H1 (cell line): ENCODE measurements at regions not wholly inside any gene's neighbourhood (a gene's known extent, or its start where the extent isn't known, plus 50 kb on each side); places are given as distances from the start of the nearest gene placed in this dataset.

Experiments used
- CHD2 ChIP-seq: IDR thresholded peaks from 2 replicates; pipeline ENCODE4 v1.6.1; 2012; ENCODE audit warnings: low read length, improper control_type of control experiment
- EP300 ChIP-seq, 2 experiments: IDR thresholded peaks; 1 replicate in 1 of 2; 2 replicates in 1 of 2; pipeline ENCODE4 v1.6.1; 2011 to 2012; ENCODE audit warnings: low read depth in 2 of 2, low read length in 2 of 2, mild to moderate bottlenecking in 2 of 2, borderline replicate concordance in 1 of 2, inconsistent platforms in 1 of 2, moderate library complexity in 1 of 2
- GTF2F1 ChIP-seq: IDR thresholded peaks from 2 replicates; pipeline ENCODE4 v1.6.1; 2012; ENCODE audit warnings: low read depth, low read length, improper control_type of control experiment, borderline replicate concordance
- KDM1A ChIP-seq: fragments of 200-600, 300-600 bp; sonication (generic); IDR thresholded peaks from 2 replicates; pipeline ENCODE4 v1.7.1; 2016; ENCODE audit warnings: mild to moderate bottlenecking, low read length, borderline replicate concordance
- NANOG ChIP-seq: IDR thresholded peaks from 2 replicates; pipeline ENCODE4 v1.6.1; 2011; ENCODE audit warnings: low read length, low read depth, mild to moderate bottlenecking, inconsistent platforms; ENCODE audit not compliant: insufficient read depth, poor library complexity, severe bottlenecking
- POLR2AphosphoS5 ChIP-seq: IDR thresholded peaks from 2 replicates; pipeline ENCODE4 v1.6.1; 2011; ENCODE audit warnings: low read depth, low read length
- SAP30 ChIP-seq: fragments of 300-600 bp; sonication (generic); IDR thresholded peaks from 2 replicates; pipeline ENCODE4 v1.7.1; 2012; ENCODE audit warnings: low read length, moderate library complexity, mild to moderate bottlenecking, inconsistent platforms; ENCODE audit not compliant: insufficient read depth, insufficient replicate concordance
- TEAD4 ChIP-seq: IDR thresholded peaks from 2 replicates; pipeline ENCODE4 v1.6.1; 2012; ENCODE audit warnings: low read depth, low read length, inconsistent platforms, mixed read lengths
- TF ChIP-seq, protein P1 (sequence below): fragments of 300-600 bp; sonication (generic); IDR thresholded peaks from 2 replicates; pipeline ENCODE4 v1.7.1; 2012; ENCODE audit warnings: low read length, moderate library complexity, mild to moderate bottlenecking, inconsistent platforms; ENCODE audit not compliant: insufficient replicate concordance

DNA sequence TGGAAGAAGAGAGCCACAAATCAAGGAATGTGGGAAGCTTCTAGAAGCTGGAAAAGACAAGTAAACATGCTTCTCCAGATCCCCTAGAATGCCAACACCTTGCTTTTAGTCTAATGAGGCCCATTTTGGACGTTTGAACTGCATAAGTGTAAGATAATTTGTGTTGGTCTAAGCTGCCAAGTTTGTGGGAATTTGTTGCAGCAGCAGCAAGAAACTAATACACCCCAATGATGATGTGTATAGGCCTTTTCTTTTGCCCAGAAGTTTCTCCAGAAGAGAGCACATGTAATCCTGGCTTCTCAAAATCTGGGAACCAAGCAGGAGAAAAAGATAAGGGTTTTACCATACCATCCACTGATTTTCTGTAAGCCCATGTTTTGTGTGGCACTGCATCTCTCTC is 96.1 kb upstream of the DPT start (continued):
- TF ChIP-seq, protein P1, sequence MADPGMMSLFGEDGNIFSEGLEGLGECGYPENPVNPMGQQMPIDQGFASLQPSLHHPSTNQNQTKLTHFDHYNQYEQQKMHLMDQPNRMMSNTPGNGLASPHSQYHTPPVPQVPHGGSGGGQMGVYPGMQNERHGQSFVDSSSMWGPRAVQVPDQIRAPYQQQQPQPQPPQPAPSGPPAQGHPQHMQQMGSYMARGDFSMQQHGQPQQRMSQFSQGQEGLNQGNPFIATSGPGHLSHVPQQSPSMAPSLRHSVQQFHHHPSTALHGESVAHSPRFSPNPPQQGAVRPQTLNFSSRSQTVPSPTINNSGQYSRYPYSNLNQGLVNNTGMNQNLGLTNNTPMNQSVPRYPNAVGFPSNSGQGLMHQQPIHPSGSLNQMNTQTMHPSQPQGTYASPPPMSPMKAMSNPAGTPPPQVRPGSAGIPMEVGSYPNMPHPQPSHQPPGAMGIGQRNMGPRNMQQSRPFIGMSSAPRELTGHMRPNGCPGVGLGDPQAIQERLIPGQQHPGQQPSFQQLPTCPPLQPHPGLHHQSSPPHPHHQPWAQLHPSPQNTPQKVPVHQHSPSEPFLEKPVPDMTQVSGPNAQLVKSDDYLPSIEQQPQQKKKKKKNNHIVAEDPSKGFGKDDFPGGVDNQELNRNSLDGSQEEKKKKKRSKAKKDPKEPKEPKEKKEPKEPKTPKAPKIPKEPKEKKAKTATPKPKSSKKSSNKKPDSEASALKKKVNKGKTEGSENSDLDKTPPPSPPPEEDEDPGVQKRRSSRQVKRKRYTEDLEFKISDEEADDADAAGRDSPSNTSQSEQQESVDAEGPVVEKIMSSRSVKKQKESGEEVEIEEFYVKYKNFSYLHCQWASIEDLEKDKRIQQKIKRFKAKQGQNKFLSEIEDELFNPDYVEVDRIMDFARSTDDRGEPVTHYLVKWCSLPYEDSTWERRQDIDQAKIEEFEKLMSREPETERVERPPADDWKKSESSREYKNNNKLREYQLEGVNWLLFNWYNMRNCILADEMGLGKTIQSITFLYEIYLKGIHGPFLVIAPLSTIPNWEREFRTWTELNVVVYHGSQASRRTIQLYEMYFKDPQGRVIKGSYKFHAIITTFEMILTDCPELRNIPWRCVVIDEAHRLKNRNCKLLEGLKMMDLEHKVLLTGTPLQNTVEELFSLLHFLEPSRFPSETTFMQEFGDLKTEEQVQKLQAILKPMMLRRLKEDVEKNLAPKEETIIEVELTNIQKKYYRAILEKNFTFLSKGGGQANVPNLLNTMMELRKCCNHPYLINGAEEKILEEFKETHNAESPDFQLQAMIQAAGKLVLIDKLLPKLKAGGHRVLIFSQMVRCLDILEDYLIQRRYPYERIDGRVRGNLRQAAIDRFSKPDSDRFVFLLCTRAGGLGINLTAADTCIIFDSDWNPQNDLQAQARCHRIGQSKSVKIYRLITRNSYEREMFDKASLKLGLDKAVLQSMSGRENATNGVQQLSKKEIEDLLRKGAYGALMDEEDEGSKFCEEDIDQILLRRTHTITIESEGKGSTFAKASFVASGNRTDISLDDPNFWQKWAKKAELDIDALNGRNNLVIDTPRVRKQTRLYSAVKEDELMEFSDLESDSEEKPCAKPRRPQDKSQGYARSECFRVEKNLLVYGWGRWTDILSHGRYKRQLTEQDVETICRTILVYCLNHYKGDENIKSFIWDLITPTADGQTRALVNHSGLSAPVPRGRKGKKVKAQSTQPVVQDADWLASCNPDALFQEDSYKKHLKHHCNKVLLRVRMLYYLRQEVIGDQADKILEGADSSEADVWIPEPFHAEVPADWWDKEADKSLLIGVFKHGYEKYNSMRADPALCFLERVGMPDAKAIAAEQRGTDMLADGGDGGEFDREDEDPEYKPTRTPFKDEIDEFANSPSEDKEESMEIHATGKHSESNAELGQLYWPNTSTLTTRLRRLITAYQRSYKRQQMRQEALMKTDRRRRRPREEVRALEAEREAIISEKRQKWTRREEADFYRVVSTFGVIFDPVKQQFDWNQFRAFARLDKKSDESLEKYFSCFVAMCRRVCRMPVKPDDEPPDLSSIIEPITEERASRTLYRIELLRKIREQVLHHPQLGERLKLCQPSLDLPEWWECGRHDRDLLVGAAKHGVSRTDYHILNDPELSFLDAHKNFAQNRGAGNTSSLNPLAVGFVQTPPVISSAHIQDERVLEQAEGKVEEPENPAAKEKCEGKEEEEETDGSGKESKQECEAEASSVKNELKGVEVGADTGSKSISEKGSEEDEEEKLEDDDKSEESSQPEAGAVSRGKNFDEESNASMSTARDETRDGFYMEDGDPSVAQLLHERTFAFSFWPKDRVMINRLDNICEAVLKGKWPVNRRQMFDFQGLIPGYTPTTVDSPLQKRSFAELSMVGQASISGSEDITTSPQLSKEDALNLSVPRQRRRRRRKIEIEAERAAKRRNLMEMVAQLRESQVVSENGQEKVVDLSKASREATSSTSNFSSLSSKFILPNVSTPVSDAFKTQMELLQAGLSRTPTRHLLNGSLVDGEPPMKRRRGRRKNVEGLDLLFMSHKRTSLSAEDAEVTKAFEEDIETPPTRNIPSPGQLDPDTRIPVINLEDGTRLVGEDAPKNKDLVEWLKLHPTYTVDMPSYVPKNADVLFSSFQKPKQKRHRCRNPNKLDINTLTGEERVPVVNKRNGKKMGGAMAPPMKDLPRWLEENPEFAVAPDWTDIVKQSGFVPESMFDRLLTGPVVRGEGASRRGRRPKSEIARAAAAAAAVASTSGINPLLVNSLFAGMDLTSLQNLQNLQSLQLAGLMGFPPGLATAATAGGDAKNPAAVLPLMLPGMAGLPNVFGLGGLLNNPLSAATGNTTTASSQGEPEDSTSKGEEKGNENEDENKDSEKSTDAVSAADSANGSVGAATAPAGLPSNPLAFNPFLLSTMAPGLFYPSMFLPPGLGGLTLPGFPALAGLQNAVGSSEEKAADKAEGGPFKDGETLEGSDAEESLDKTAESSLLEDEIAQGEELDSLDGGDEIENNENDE = no peak
- TF ChIP-seq CHD2 = no peak
- no peak for TF ChIP-seq GTF2F1
- TF ChIP-seq NANOG = no peak
- no peak for TF ChIP-seq EP300 (IDR thresholded peaks at IDR 0.05; ENCODE audit: borderline replicate concordance in 1 of 2, low read depth in 2 of 2, low read length in 2 of 2)
- no peak for TF ChIP-seq KDM1A
- TF ChIP-seq TEAD4 = no peak
- no peak for TF ChIP-seq POLR2AphosphoS5
- TF ChIP-seq SAP30 = no peak
